ENCODE measurements at regions not wholly inside any gene's neighbourhood (a gene's known extent, or its start where the extent isn't known, plus 50 kb on each side); places are given as distances from the start of the nearest gene placed in this dataset.

GRCh38 chr16:7218936-7219335 is 113.7 kb upstream of the RBFOX1 start:
- TF ChIP-seq, protein P1, sequence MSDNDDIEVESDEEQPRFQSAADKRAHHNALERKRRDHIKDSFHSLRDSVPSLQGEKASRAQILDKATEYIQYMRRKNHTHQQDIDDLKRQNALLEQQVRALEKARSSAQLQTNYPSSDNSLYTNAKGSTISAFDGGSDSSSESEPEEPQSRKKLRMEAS (IDR thresholded peaks at IDR 0.05): no peak
- TF ChIP-seq, protein P2, sequence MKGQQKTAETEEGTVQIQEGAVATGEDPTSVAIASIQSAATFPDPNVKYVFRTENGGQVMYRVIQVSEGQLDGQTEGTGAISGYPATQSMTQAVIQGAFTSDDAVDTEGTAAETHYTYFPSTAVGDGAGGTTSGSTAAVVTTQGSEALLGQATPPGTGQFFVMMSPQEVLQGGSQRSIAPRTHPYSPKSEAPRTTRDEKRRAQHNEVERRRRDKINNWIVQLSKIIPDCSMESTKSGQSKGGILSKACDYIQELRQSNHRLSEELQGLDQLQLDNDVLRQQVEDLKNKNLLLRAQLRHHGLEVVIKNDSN (IDR thresholded peaks at IDR 0.05): no peak
- no peak for TF ChIP-seq RAD21 (IDR thresholded peaks at IDR 0.05; ENCODE audit: low read depth)
- no peak for TF ChIP-seq REST (IDR thresholded peaks at IDR 0.05; ENCODE audit: low read depth)
- no peak for TF ChIP-seq TCF12 (IDR thresholded peaks at IDR 0.05; ENCODE audit: low read depth)
- no peak for TF ChIP-seq EP300 (IDR thresholded peaks at IDR 0.05; ENCODE audit: borderline replicate concordance)
- no peak for TF ChIP-seq FOXM1 (IDR thresholded peaks at IDR 0.05; ENCODE audit: borderline replicate concordance, low read depth)
- no peak for TF ChIP-seq TAF1 (IDR thresholded peaks at IDR 0.05; ENCODE audit: low read depth)
- TF ChIP-seq CEBPB (IDR thresholded peaks at IDR 0.05): no peak
- TF ChIP-seq ZBTB7A (IDR thresholded peaks at IDR 0.05; ENCODE audit: low read depth): no peak
- no peak for TF ChIP-seq EGR1 (IDR thresholded peaks at IDR 0.05)
- TF ChIP-seq CREB1 (IDR thresholded peaks at IDR 0.05; ENCODE audit: low read depth): no peak
- no peak for TF ChIP-seq TEAD4 (IDR thresholded peaks at IDR 0.05)
- TF ChIP-seq YY1 (IDR thresholded peaks at IDR 0.05; ENCODE audit: low read depth): no peak

All from Ishikawa (cell line).